ENCODE measurements at regions not wholly inside any gene's neighbourhood (a gene's known extent, or its start where the extent isn't known, plus 50 kb on each side); places are given as distances from the start of the nearest gene placed in this dataset.

DNA sequence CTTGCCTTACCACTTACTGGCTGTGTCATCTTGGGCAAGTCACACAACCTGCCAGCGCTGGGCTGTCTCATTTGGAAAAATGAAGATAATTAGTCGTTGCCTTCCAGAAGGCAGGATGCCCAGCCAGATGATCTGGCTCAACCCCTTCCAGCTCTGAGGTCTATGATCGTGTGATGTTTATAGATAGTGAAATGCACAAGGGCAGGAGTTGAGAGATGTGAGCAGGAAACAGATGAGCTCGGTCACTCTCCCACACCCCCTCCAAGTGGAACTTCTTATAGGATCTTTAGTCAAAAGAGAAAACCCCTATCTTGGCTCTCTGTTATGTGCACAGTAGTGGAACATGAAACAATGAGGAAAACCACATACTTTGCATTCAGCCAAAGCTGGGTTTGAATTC lies 336.8 kb upstream of the PPARGC1A start (continued):
- TF ChIP-seq JUN (IDR thresholded peaks at IDR 0.05; ENCODE audit: low read depth, low read length): no peak
- TF ChIP-seq SAP30 (IDR thresholded peaks at IDR 0.05; ENCODE audit: insufficient read depth, insufficient replicate concordance, low read length): no peak
- TF ChIP-seq SRF (IDR thresholded peaks at IDR 0.05; ENCODE audit: low read depth, low read length): no peak
- no peak for TF ChIP-seq TEAD4 (IDR thresholded peaks at IDR 0.05; ENCODE audit: low read depth, low read length)
- TF ChIP-seq KDM4A (IDR thresholded peaks at IDR 0.05; ENCODE audit: low read depth, low read length, severe bottlenecking): no peak
- TF ChIP-seq POLR2A (IDR thresholded peaks at IDR 0.05; ENCODE audit: control extremely low read depth in 1 of 2, low read depth in 2 of 2, low read length in 2 of 2): no peak
